B cell (primary cell): ENCODE measurements at regions not wholly inside any gene's neighbourhood (a gene's known extent, or its start where the extent isn't known, plus 50 kb on each side); places are given as distances from the start of the nearest gene placed in this dataset.

Source experiments
- ATAC-seq: fragments of 200-7000 bp; cut with Tn5 transposase; one replicate; pipeline ENCODE4 v1.10.0; 2021; ENCODE audit warnings: low read depth, mild to moderate bottlenecking, moderate number of reproducible peaks, moderate library complexity
- CTCF ChIA-PET: fragments of 350-600 bp; sonication (Branson Sonifier 250); formaldehyde crosslinking; loops from one replicate; lab custom pipeline; 2021; ENCODE audit warnings: antibody characterized with exemption, inconsistent platforms; lab: Charles Lee
- POLR2A ChIA-PET: fragments of 350-600 bp; sonication (Branson Sonifier 250); formaldehyde crosslinking; loops from one replicate; lab custom pipeline; 2021; ENCODE audit warnings: antibody characterized with exemption; lab: Charles Lee
- DNase-seq: peaks from one replicate; pipeline ENCODE4 v3.0.0; 2013
- H2AFZ ChIP-seq: 2 replicates; pipeline ENCODE4 v1.6.1; 2012; ENCODE audit warnings: mild to moderate bottlenecking, low read depth, low read length; ENCODE audit not compliant: insufficient read depth, poor library complexity, severe bottlenecking
- H3K27ac ChIP-seq, 2 donors: 1 replicate in 1 of 2; 2 replicates in 1 of 2; pipeline ENCODE4 v1.5.1; 2012 to 2013; ENCODE audit warnings: low read length in 2 of 2, mild to moderate bottlenecking in 2 of 2, moderate library complexity in 1 of 2
- H3K27me3 ChIP-seq, 4 experiments: fragments of 200-600 bp in 1 of 4; sonication (generic) in 1 of 4; replicated peaks in 1 of 4; 1 replicate in 2 of 4; 2 replicates in 2 of 4; pipeline versions ENCODE4 v1.6.1 to v1.7.0; 2013 to 2016; ENCODE audit warnings: low read length in 3 of 4, mild to moderate bottlenecking in 2 of 4, mixed read lengths in 1 of 4, moderate library complexity in 1 of 4; ENCODE audit not compliant: insufficient read depth in 4 of 4, control insufficient read depth in 3 of 4; ENCODE audit errors: control extremely low read depth in 1 of 4
- H3K36me3 ChIP-seq, 2 experiments: replicated peaks in 1 of 2; 1 replicate in 1 of 2; 2 replicates in 1 of 2; pipeline versions ENCODE4 v1.6.1 to v1.7.1; 2013; ENCODE audit warnings: low read length in 1 of 2; ENCODE audit not compliant: insufficient read depth in 2 of 2, control insufficient read depth in 1 of 2; ENCODE audit errors: control extremely low read depth in 1 of 2, extremely low read depth in 1 of 2
- H3K4me1 ChIP-seq, 2 donors: fragments of 200-600 bp in 1 of 2; sonication (generic) in 1 of 2; 1 replicate in 1 of 2; 2 replicates in 1 of 2; pipeline versions ENCODE4 v1.5.1 to v1.6.1; 2013 to 2017; ENCODE audit warnings: low read length in 2 of 2; ENCODE audit not compliant: control insufficient read depth in 2 of 2, insufficient read depth in 2 of 2
- H3K4me2 ChIP-seq: replicated peaks from 2 replicates; pipeline ENCODE3; 2012; ENCODE audit warnings: mild to moderate bottlenecking, low read depth, low read length; ENCODE audit not compliant: poor library complexity, severe bottlenecking
- H3K4me3 ChIP-seq, 5 experiments: fragments of 200-600 bp in 1 of 5; sonication (generic) in 1 of 5; 1 replicate in 3 of 5; 2 replicates in 2 of 5; pipeline versions ENCODE4 v1.5.1 to v1.7.0; 2011 to 2016; ENCODE audit warnings: low read length in 4 of 5, mild to moderate bottlenecking in 4 of 5, low read depth in 2 of 5, control low read depth in 1 of 5, moderate library complexity in 1 of 5; ENCODE audit not compliant: insufficient read depth in 1 of 5; ENCODE audit errors: control extremely low read depth in 1 of 5, extremely low read depth in 1 of 5
- H3K79me2 ChIP-seq: fragments of 200-600 bp; sonication (generic); one replicate; pipeline ENCODE4 v1.6.0; 2016; ENCODE audit warnings: low read length; ENCODE audit not compliant: control insufficient read depth, insufficient read depth
- H3K9ac ChIP-seq: fragments of 200-600 bp; sonication (generic); 2 replicates; pipeline ENCODE4 v1.6.1; 2017; ENCODE audit warnings: mild to moderate bottlenecking, low read length, moderate library complexity
- H3K9me3 ChIP-seq, 3 donors: one replicate each; pipeline versions ENCODE4 v1.6.1 to v1.7.1; 2013; ENCODE audit warnings: low read length in 2 of 3; ENCODE audit not compliant: control insufficient read depth in 2 of 3, insufficient read depth in 1 of 3; ENCODE audit errors: control extremely low read depth in 1 of 3
- H4K20me1 ChIP-seq: 2 replicates; pipeline ENCODE4 v1.6.0; 2012; ENCODE audit warnings: mild to moderate bottlenecking, low read length; ENCODE audit not compliant: insufficient read depth, control insufficient read depth, poor library complexity, severe bottlenecking
- H3K27ac Mint-ChIP-seq: one replicate; pipeline ENCODE4 v1.8.0; 2021; ENCODE audit warnings: mixed read lengths
- H3K27me3 Mint-ChIP-seq: one replicate; pipeline ENCODE4 v1.8.0; 2021; ENCODE audit warnings: mixed read lengths
- H3K4me1 Mint-ChIP-seq: one replicate; pipeline ENCODE4 v1.8.0; 2021; ENCODE audit warnings: mixed read lengths
- H3K4me3 Mint-ChIP-seq: one replicate; pipeline ENCODE4 v1.8.0; 2021; ENCODE audit warnings: mixed read lengths
- H3K9me3 Mint-ChIP-seq: one replicate; pipeline ENCODE4 v1.8.0; 2022; ENCODE audit warnings: mixed read lengths; ENCODE audit not compliant: insufficient read depth
- CTCF ChIP-seq: fragments of 200-600 bp; IDR thresholded peaks from one replicate; pipeline ENCODE4 v1.8.0; 2022; ENCODE audit warnings: antibody characterized with exemption, mild to moderate bottlenecking
- EZH2 ChIP-seq: IDR thresholded peaks from 2 replicates; pipeline ENCODE4 v1.6.1; 2012; ENCODE audit warnings: borderline replicate concordance, low read depth, mild to moderate bottlenecking, moderate library complexity, low read length; ENCODE audit not compliant: insufficient read depth, poor library complexity, severe bottlenecking
- WGBS: methylation state at CpG from one replicate; pipeline ENCODE4 v1.1.5; 2013; ENCODE audit warnings: missing lambda C conversion rate; ENCODE audit not compliant: insufficient coverage; 5-methylcytosine and 5-hydroxymethylcytosine counted together
- intact Hi-C: fragments of 100-400 bp; cut with micrococcal nuclease; formaldehyde crosslinking; loops from one replicate; pipeline ENCODE4 v1.10.0; 2022

GRCh38 chr9:3127564-3127963 lies 283.7 kb upstream of the PUM3 start:
- Histone ChIP-seq H3K36me3 (no peaks in the 10 kb centered on the region), H3K9ac (no peak overlapping the region), H2AFZ (no peak overlapping the region), H3K4me3 (no peak overlapping the region), H3K4me1 (no peaks in the 10 kb centered on the region), H3K4me2 (no peak overlapping the region), H4K20me1 (no peaks in the 10 kb centered on the region), H3K27ac (no peak overlapping the region), H3K79me2 (no peaks in the 10 kb centered on the region), H3K27me3 (no peaks in the 10 kb centered on the region), H3K9me3 (no peaks in the 10 kb centered on the region)
- POLR2A ChIA-PET: no interaction called here
- intact Hi-C loops: no loop called here
- H3K27me3 Mint-ChIP-seq: peaks cover 6% of the 10 kb centered on the region
- CTCF ChIA-PET: no interaction called here
- WGBS: 100% methylated on average over 1 of the region's 1 CpG
- H3K27ac Mint-ChIP-seq: no peak overlapping the region
- ATAC-seq (no peak), DNase-seq (no peak)
- no peak overlapping the region for H3K4me3 Mint-ChIP-seq
- TF ChIP-seq CTCF (no peak), EZH2 (no peak)
- no peaks in the 10 kb centered on the region for H3K9me3 Mint-ChIP-seq
- no peaks in the 10 kb centered on the region for H3K4me1 Mint-ChIP-seq

- H4K20me1 ChIP-seq: no peaks in the 10 kb centered on the region
- no peak for TF ChIP-seq CTCF
- no peak for TF ChIP-seq EZH2
- Mint-ChIP-seq H3K9me3 (no peaks in the 10 kb centered on the region), H3K27me3 (peaks cover 6% of the 10 kb centered on the region), H3K27ac (no peak overlapping the region), H3K4me3 (no peak overlapping the region), H3K4me1 (no peaks in the 10 kb centered on the region)
- intact Hi-C loops: no loop called here
- H3K27ac ChIP-seq: no peak overlapping the region
- ChIA-PET POLR2A (no interaction called here), CTCF (no interaction called here)
- DNase-seq (no peak), ATAC-seq (no peak)
- H3K36me3 ChIP-seq: no peaks in the 10 kb centered on the region
- no peaks in the 10 kb centered on the region for H3K4me1 ChIP-seq
- no peak overlapping the region for H3K9ac ChIP-seq
- no peaks in the 10 kb centered on the region for H3K27me3 ChIP-seq
- no peaks in the 10 kb centered on the region for H3K79me2 ChIP-seq
- no peak overlapping the region for H2AFZ ChIP-seq
- H3K9me3 ChIP-seq: no peaks in the 10 kb centered on the region
- 91% methylated on average over 3 of the region's 6 CpGs for WGBS
- no peak overlapping the region for H3K4me2 ChIP-seq
- no peak overlapping the region for H3K4me3 ChIP-seq
Measured at GRCh38 chr9:3125602-3126405, 281.9 kb upstream of the PUM3 start.
